Effector memory CD8-positive, alpha-beta T cell (primary cell): ENCODE measurements at regions not wholly inside any gene's neighbourhood (a gene's known extent, or its start where the extent isn't known, plus 50 kb on each side); places are given as distances from the start of the nearest gene placed in this dataset.
"Not testable (repeated sequence)": the region's sequence is repeated elsewhere in the genome, so short reads cannot be mapped to it uniquely, and the experiment has no call there.

Experiments used
- ATAC-seq: fragments of 150-1000 bp; cut with Tn5 transposase; replicated peaks from 2 replicates; pipeline ENCODE4 v1.10.0; 2021; ENCODE audit warnings: mild to moderate bottlenecking, moderate library complexity
- DNase-seq, 3 experiments: peaks; one replicate each; pipeline ENCODE4 v3.0.0; 2021
- H3K27ac Mint-ChIP-seq, 2 donors: one replicate each; pipeline ENCODE4 v1.8.0; 2022; ENCODE audit warnings: mild to moderate bottlenecking in 2 of 2, mixed read lengths in 2 of 2, moderate library complexity in 2 of 2
- H3K27me3 Mint-ChIP-seq, 2 donors: one replicate each; pipeline ENCODE4 v1.8.0; 2022; ENCODE audit warnings: mixed read lengths in 2 of 2
- H3K36me3 Mint-ChIP-seq: one replicate; pipeline ENCODE4 v1.8.0; 2022; ENCODE audit warnings: mild to moderate bottlenecking, moderate library complexity, mixed read lengths; ENCODE audit not compliant: insufficient read depth
- H3K4me1 Mint-ChIP-seq, 2 donors: one replicate each; pipeline ENCODE4 v1.8.0; 2022; ENCODE audit warnings: low read depth in 2 of 2, mixed read lengths in 2 of 2
- H3K4me3 Mint-ChIP-seq, 2 donors: one replicate each; pipeline ENCODE4 v1.8.0; 2022; ENCODE audit warnings: mild to moderate bottlenecking in 2 of 2, mixed read lengths in 2 of 2, moderate library complexity in 2 of 2
- H3K9me3 Mint-ChIP-seq, 2 donors: one replicate each; pipeline ENCODE4 v1.8.0; 2022; ENCODE audit warnings: mixed read lengths in 2 of 2

DNA sequence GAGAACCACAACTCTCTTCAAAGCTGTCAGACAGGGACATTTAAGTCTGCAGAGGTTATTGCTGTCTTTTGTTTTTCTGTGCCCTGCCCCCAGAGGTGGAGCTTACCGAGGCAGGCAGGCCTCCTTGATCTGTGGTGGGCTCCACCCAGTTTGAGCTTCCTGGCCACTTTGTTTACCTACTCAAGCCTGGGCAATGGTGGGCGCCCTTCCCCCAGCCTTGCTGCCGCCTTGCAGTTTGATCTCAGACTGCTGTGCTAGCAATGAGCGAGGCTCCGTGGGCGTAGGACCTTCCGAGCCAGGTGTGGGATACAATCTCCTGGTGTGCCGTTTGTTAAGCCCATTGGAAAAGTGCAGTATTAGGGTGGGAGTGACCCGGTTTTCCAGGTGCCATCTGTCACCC, 822.1 kb downstream of the KCNMA1 start:
- ATAC-seq, H3K4me1 Mint-ChIP-seq, H3K4me3 Mint-ChIP-seq, H3K27me3 Mint-ChIP-seq, DNase-seq, H3K27ac Mint-ChIP-seq, H3K36me3 Mint-ChIP-seq: not testable (repeated sequence)
- peaks cover 8 to 15% of the 10 kb centered on the region in 2 donors for H3K9me3 Mint-ChIP-seq

DNA sequence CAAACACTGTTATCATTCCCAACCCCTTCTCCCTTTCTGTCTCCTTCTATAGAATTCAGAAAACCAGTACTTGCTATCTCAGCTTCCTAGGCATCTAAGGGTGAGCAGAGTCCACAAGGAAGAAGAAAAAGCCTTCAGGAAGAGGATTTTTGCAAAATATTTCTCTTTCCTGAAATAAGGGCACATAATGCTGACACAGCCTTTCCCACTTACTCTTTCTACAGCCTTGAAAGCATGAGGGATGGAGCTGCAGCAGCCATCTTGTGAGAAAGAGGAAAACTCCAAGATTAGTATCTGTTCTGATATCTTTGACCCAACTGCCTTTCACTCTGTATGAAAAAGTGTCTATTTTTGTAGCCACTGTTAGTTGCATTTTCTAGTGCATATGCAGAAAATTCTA, 826.2 kb downstream of the KCNMA1 start:
- DNase-seq (no peak), ATAC-seq (no peak)
- H3K36me3 Mint-ChIP-seq = no peaks in the 10 kb centered on the region
- H3K9me3 Mint-ChIP-seq = peaks cover 20 to 23% of the 10 kb centered on the region in 2 donors
- H3K27ac Mint-ChIP-seq = no peak overlapping the region
- no peaks in the 10 kb centered on the region for H3K4me1 Mint-ChIP-seq
- no peak overlapping the region for H3K4me3 Mint-ChIP-seq
- H3K27me3 Mint-ChIP-seq = no peaks in the 10 kb centered on the region

DNA sequence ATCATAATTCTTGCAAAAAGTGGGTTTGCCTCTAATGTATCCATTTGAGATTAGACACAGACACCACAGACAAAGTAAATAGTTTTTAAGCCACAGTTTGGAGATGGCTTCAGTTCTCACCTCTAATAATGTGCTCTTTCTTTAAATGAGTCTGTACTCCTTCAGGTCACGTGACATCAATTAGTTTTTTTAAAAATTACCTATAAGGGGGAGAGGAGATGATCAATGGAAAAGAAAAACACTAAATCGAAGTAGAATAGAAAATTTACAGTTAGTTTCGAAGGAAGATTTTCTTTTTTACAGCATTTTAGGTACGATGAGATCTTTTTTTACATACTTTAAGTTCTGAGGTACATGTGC, 849.2 kb downstream of the KCNMA1 start:
- H3K27me3 Mint-ChIP-seq = no peaks in the 10 kb centered on the region
- no peaks in the 10 kb centered on the region for H3K36me3 Mint-ChIP-seq
- H3K27ac Mint-ChIP-seq = no peak overlapping the region
- peaks cover 3 to 8% of the 10 kb centered on the region in 2 donors for H3K9me3 Mint-ChIP-seq
- H3K4me3 Mint-ChIP-seq = no peak overlapping the region
- DNase-seq = no peak
- ATAC-seq = no peak
- no peaks in the 10 kb centered on the region for H3K4me1 Mint-ChIP-seq

DNA sequence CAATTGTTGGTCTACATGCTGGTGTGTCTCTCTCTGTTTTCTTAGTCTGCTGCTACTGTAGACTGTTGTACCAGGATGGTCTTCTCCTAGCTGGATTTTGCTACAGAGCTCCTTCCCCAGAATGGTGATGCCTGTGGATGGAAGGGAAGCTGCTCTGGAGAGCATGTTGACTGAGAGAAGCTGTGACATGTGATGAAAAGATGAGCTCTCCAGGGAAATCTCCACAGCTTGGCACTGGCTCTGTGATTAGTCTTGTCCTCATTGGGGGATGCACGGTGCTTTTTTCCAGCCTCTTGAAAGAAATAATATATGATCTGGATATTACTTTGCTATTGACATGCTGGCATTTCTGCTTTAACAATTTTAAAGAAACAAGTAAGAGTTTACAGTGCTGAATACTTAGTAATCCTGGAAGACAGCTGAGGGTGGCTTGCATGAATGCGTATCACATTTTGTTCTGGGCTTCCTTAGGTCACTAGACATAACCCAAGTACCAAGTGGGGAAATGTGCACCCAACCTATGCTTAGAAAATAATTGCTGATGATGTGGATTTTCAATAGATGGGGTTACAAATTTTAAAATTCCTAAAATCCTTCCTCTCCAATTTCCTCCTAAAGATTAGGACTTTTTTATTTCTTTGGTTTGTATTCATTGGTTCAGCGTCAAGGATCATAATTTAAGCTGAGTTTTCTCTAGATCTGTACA, 849.7 kb downstream of the KCNMA1 start:
- DNase-seq (no peak), ATAC-seq (no peak)
- H3K4me3 Mint-ChIP-seq = no peak overlapping the region
- H3K27ac Mint-ChIP-seq = no peak overlapping the region
- peaks cover 3 to 8% of the 10 kb centered on the region in 2 donors for H3K9me3 Mint-ChIP-seq
- no peaks in the 10 kb centered on the region for H3K36me3 Mint-ChIP-seq
- no peaks in the 10 kb centered on the region for H3K27me3 Mint-ChIP-seq
- no peaks in the 10 kb centered on the region for H3K4me1 Mint-ChIP-seq

- H3K36me3 Mint-ChIP-seq = no peaks in the 10 kb centered on the region
Measured at GRCh38 chr10:76786504-76787072, 851.0 kb downstream of the KCNMA1 start.

GRCh38 chr10:76784076-76784475, 853.5 kb downstream of the KCNMA1 start:
- DNase-seq (no peak), ATAC-seq (no peak)
- H3K9me3 Mint-ChIP-seq = peaks cover 4 to 8% of the 10 kb centered on the region in 2 donors
- no peaks in the 10 kb centered on the region for H3K4me1 Mint-ChIP-seq
- no peaks in the 10 kb centered on the region for H3K36me3 Mint-ChIP-seq
- no peaks in the 10 kb centered on the region for H3K27me3 Mint-ChIP-seq
- no peak overlapping the region for H3K27ac Mint-ChIP-seq
- H3K4me3 Mint-ChIP-seq = no peak overlapping the region

More at GRCh38 chr10:76786504-76787072, 851.0 kb downstream of the KCNMA1 start:
- no peak overlapping the region for H3K27ac Mint-ChIP-seq
- no peak overlapping the region for H3K4me3 Mint-ChIP-seq
- no peaks in the 10 kb centered on the region for H3K27me3 Mint-ChIP-seq
- H3K4me1 Mint-ChIP-seq = no peaks in the 10 kb centered on the region
- H3K9me3 Mint-ChIP-seq = peaks cover 3 to 8% of the 10 kb centered on the region in 2 donors
- DNase-seq (no peak), ATAC-seq (no peak)

DNA sequence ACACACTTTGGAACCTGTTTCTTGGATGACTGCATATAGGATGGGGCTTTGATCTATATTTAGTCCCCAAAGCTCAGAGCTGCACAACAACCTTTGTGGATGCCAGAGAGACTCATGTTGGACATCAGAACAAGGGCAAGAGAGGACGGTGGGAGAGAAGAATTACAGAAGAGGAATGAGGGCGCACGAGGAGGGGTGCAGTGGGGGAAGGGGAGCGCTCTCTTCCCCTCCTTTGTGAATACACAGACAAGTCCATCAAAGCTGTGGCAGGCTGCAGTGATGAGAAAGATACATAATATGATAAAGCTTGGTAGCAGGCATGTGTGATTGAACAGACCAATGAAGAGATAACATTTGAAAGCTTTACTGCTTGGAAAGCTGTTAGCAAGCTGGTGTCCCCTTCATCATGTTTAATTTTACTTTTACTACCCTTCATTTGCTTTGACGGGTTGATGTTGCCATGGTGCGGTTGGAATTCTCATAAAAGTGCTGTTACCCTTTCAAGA, 857.8 kb downstream of the KCNMA1 start:
- H3K4me3 Mint-ChIP-seq = no peak overlapping the region

DNA sequence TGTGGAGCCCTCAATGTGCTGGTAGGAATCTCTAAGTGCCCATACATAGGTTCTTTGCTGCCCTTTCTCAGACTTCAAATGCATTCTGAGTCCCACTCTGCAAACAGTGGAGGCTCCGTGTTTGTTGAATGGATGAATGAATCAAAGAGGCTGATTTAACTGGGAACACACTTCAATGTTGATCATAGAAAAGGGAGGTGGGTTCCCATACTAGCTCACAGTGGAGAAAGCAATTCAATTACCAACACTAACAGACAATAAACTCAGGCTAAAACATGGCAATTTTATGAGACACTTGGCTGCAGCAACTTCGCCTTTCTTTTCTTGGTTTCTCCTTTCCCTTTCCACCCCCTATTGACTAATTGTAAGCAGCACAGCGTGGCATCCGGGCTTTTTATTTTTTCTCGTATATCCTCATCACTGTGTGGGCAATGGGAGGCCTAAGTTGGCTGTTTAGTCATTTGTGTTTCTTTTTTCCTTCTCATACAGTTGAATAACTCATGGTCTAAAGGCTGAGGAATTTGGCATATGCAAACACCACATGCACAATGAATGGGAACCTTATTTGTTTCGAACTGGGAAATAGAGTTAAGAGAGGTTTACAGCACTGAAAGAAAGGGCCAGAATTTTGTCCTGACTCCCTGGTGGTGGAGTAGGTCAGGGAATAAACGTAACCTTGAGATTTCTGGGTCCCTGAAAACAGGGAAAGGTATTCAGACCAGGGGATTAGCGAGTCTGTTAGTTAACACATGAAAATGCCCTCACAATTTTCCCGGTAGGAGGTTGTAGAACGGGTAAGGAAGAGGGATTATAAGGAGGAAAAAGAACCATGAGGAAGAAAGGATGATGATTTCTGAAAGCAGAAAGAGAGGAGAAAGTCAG, 858.5 kb downstream of the KCNMA1 start:
- Mint-ChIP-seq H3K27me3 (no peaks in the 10 kb centered on the region), H3K9me3 (peaks cover 0 to 5% of the 10 kb centered on the region in 2 donors), H3K27ac (no peak overlapping the region), H3K4me1 (no peaks in the 10 kb centered on the region), H3K36me3 (no peaks in the 10 kb centered on the region), H3K4me3 (no peak overlapping the region)
- ATAC-seq (no peak), DNase-seq (no peak)

More for the DNA sequence above, 857.8 kb downstream of the KCNMA1 start:
- H3K27ac Mint-ChIP-seq = no peak overlapping the region
- peaks cover 0 to 5% of the 10 kb centered on the region in 2 donors for H3K9me3 Mint-ChIP-seq
- no peaks in the 10 kb centered on the region for H3K36me3 Mint-ChIP-seq
- H3K27me3 Mint-ChIP-seq = no peaks in the 10 kb centered on the region
- ATAC-seq = no peak
- no peak for DNase-seq
- H3K4me1 Mint-ChIP-seq = no peaks in the 10 kb centered on the region

GRCh38 chr10:76774987-76775603, 862.5 kb downstream of the KCNMA1 start:
- Mint-ChIP-seq H3K4me3 (no peak overlapping the region), H3K4me1 (no peaks in the 10 kb centered on the region), H3K9me3 (peaks cover 0 to 9% of the 10 kb centered on the region in 2 donors), H3K27me3 (no peaks in the 10 kb centered on the region), H3K36me3 (no peaks in the 10 kb centered on the region), H3K27ac (no peak overlapping the region)
- ATAC-seq = no peak
- DNase-seq = no peak

- no peaks in the 10 kb centered on the region for H3K4me1 Mint-ChIP-seq
- no peaks in the 10 kb centered on the region for H3K36me3 Mint-ChIP-seq
- DNase-seq (no peak), ATAC-seq (no peak)
- no peak overlapping the region for H3K4me3 Mint-ChIP-seq
- no peaks in the 10 kb centered on the region for H3K27me3 Mint-ChIP-seq
- no peak overlapping the region for H3K27ac Mint-ChIP-seq
- peaks cover 0 to 6% of the 10 kb centered on the region in 2 donors for H3K9me3 Mint-ChIP-seq
Measured at GRCh38 chr10:76769582-76769981, 868.0 kb downstream of the KCNMA1 start.

- H3K27me3 Mint-ChIP-seq = no peaks in the 10 kb centered on the region
- ATAC-seq (no peak), DNase-seq (no peak)
- H3K4me3 Mint-ChIP-seq = no peak overlapping the region
- no peaks in the 10 kb centered on the region for H3K4me1 Mint-ChIP-seq
- peaks cover 0 to 6% of the 10 kb centered on the region in 2 donors for H3K9me3 Mint-ChIP-seq
- no peak overlapping the region for H3K27ac Mint-ChIP-seq
- no peaks in the 10 kb centered on the region for H3K36me3 Mint-ChIP-seq
Measured at GRCh38 chr10:76769161-76769560, 868.4 kb downstream of the KCNMA1 start.

DNA sequence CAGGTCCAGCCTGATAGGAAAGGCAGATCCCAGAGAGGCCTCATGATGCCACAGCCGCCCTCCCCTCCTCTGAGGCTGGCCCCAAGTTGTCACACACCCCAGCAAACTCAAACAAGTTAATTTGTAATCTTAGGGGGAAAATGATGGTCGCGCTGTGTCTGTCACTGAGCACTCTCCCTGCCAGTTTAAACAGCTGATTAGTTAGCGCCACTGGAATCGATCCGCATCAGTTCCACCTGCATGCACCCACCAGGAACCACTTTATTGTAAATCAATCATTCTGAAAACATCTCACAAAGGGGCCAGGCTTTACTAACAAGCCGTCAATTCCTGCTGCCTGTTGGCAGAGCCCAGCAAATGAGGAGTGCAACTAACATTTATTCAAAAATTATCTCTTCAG, 870.9 kb downstream of the KCNMA1 start:
- Mint-ChIP-seq H3K27ac (no peak overlapping the region), H3K36me3 (no peaks in the 10 kb centered on the region), H3K27me3 (no peaks in the 10 kb centered on the region), H3K4me3 (no peak overlapping the region), H3K4me1 (no peaks in the 10 kb centered on the region), H3K9me3 (peaks cover 0 to 6% of the 10 kb centered on the region in 2 donors)
- no peak for DNase-seq
- no peak for ATAC-seq

- not testable (repeated sequence) for DNase-seq, H3K4me3 Mint-ChIP-seq, H3K27ac Mint-ChIP-seq, H3K27me3 Mint-ChIP-seq, ATAC-seq, H3K4me1 Mint-ChIP-seq, H3K36me3 Mint-ChIP-seq, H3K9me3 Mint-ChIP-seq
Measured at GRCh38 chr10:76764921-76765320, 872.7 kb downstream of the KCNMA1 start.
